HEK293 (cell line): ENCODE measurements at regions not wholly inside any gene's neighbourhood (a gene's known extent, or its start where the extent isn't known, plus 50 kb on each side); places are given as distances from the start of the nearest gene placed in this dataset.

Experiments
- CTCF ChIA-PET: fragments of 350-600 bp; formaldehyde crosslinking; extraction: SDS; loops from one replicate; lab custom pipeline; 2021; ENCODE audit warnings: antibody characterized with exemption; lab: Yijun Ruan, JAX
- POLR2A ChIA-PET: fragments of 300-600 bp; formaldehyde crosslinking; extraction: SDS; loops from one replicate; lab custom pipeline; 2020; ENCODE audit warnings: antibody characterized with exemption, inconsistent platforms; lab: Yijun Ruan, JAX
- H3K27ac ChIP-seq: fragments of 200-500 bp; sonication (Bioruptor generic); 2 replicates; pipeline ENCODE4 v1.5.1; 2014; ENCODE audit warnings: low read depth, low read length, control low read depth, inconsistent platforms; ENCODE audit errors: extremely low read depth
- H3K36me3 ChIP-seq, 2 experiments: fragments of 200-500 bp in 1 of 2; sonication (Bioruptor generic) in 1 of 2; 1 replicate in 1 of 2; 2 replicates in 1 of 2; pipeline ENCODE4 v1.5.1; 2014 to 2017; ENCODE audit warnings: inconsistent platforms in 2 of 2, low read length in 2 of 2; ENCODE audit not compliant: control insufficient read depth in 2 of 2, insufficient read depth in 1 of 2
- H3K4me1 ChIP-seq: fragments of 200-500 bp; sonication (Bioruptor generic); 2 replicates; pipeline ENCODE4 v1.5.1; 2014; ENCODE audit warnings: mild to moderate bottlenecking, low read length, inconsistent platforms; ENCODE audit not compliant: control insufficient read depth, insufficient read depth
- H3K4me3 ChIP-seq: 2 replicates; pipeline ENCODE4 v1.5.1; 2011; ENCODE audit warnings: low read depth, mild to moderate bottlenecking, control low read depth, low read length, moderate library complexity
- H3K9me3 ChIP-seq: fragments of 200-500 bp; sonication (Bioruptor generic); 2 replicates; pipeline ENCODE4 v1.5.1; 2014; ENCODE audit warnings: low read depth, low read length, inconsistent platforms; ENCODE audit not compliant: control insufficient read depth, insufficient read depth
- ATF2 ChIP-seq: fragments of 450-650 bp; formaldehyde crosslinking; IDR thresholded peaks from 2 replicates; pipeline ENCODE4 v1.5.1; 2016; ENCODE audit warnings: missing biosample characterization, missing genetic modification characterization, low read depth
- EGR2 ChIP-seq: fragments of 450-650 bp; formaldehyde crosslinking; IDR thresholded peaks from 2 replicates; pipeline ENCODE4 v1.5.1; 2016; ENCODE audit warnings: low read depth, missing biosample characterization, missing genetic modification characterization
- KLF17 ChIP-seq: fragments of 450-650 bp; formaldehyde crosslinking; IDR thresholded peaks from 2 replicates; pipeline ENCODE4 v1.5.1; 2016; ENCODE audit warnings: missing biosample characterization, missing genetic modification characterization
- KLF8 ChIP-seq: fragments of 450-650 bp; formaldehyde crosslinking; IDR thresholded peaks from 2 replicates; pipeline ENCODE4 v1.5.1; 2016; ENCODE audit warnings: missing biosample characterization, missing genetic modification characterization
- SALL2 ChIP-seq: fragments of 450-650 bp; formaldehyde crosslinking; IDR thresholded peaks from 2 replicates; pipeline ENCODE4 v1.5.0; 2017; ENCODE audit warnings: missing biosample characterization, mild to moderate bottlenecking, missing genetic modification characterization, borderline replicate concordance
- TCF7L2 ChIP-seq: IDR thresholded peaks from 2 replicates; pipeline ENCODE4 v1.6.1; 2011; ENCODE audit warnings: low read depth, mild to moderate bottlenecking, inconsistent platforms, low read length, moderate library complexity, borderline replicate concordance
- ZFHX2 ChIP-seq: fragments of 450-650 bp; formaldehyde crosslinking; conservative IDR thresholded peaks from 2 replicates; pipeline ENCODE4 v1.5.1; 2016; ENCODE audit warnings: missing biosample characterization, missing genetic modification characterization
- ZNF114 ChIP-seq: fragments of 450-650 bp; formaldehyde crosslinking; IDR thresholded peaks from 2 replicates; pipeline ENCODE4 v1.5.0; 2017; ENCODE audit warnings: missing biosample characterization, missing genetic modification characterization
- ZNF133 ChIP-seq: fragments of 450-650 bp; formaldehyde crosslinking; IDR thresholded peaks from 2 replicates; pipeline ENCODE4 v1.5.1; 2016; ENCODE audit warnings: missing biosample characterization, missing genetic modification characterization
- ZNF221 ChIP-seq: fragments of 450-650 bp; formaldehyde crosslinking; IDR thresholded peaks from 2 replicates; pipeline ENCODE4 v1.5.1; 2017; ENCODE audit warnings: missing biosample characterization, missing genetic modification characterization, borderline replicate concordance
- ZNF302 ChIP-seq: fragments of 450-650 bp; formaldehyde crosslinking; IDR thresholded peaks from 2 replicates; pipeline ENCODE4 v1.5.1; 2016; ENCODE audit warnings: missing biosample characterization, missing genetic modification characterization, low read depth
- ZNF324 ChIP-seq: fragments of 450-650 bp; formaldehyde crosslinking; IDR thresholded peaks from 2 replicates; pipeline ENCODE4 v1.5.1; 2016; ENCODE audit warnings: missing biosample characterization, missing genetic modification characterization
- ZNF529 ChIP-seq: fragments of 450-650 bp; formaldehyde crosslinking; IDR thresholded peaks from 2 replicates; pipeline ENCODE4 v1.5.1; 2017; ENCODE audit warnings: missing genetic modification characterization, missing biosample characterization; ENCODE audit not compliant: insufficient replicate concordance
- ZNF76 ChIP-seq: fragments of 450-650 bp; formaldehyde crosslinking; IDR thresholded peaks from 2 replicates; pipeline ENCODE4; 2016; ENCODE audit warnings: low read depth, missing biosample characterization, missing genetic modification characterization, borderline replicate concordance
- ZSCAN30 ChIP-seq: fragments of 450-650 bp; IDR thresholded peaks from 2 replicates; pipeline ENCODE4 v1.5.1; 2018; ENCODE audit warnings: missing biosample characterization, mild to moderate bottlenecking, missing genetic modification characterization, moderate library complexity
- TF ChIP-seq, protein P1 (sequence below): fragments of 450-650 bp; IDR thresholded peaks from 2 replicates; pipeline ENCODE4 v1.5.1; 2018; ENCODE audit warnings: missing biosample characterization, mild to moderate bottlenecking, missing genetic modification characterization
- TF ChIP-seq, protein P2 (sequence below): fragments of 450-650 bp; formaldehyde crosslinking; IDR thresholded peaks from 2 replicates; pipeline ENCODE4 v1.5.1; 2017; ENCODE audit warnings: missing biosample characterization, missing genetic modification characterization

DNA sequence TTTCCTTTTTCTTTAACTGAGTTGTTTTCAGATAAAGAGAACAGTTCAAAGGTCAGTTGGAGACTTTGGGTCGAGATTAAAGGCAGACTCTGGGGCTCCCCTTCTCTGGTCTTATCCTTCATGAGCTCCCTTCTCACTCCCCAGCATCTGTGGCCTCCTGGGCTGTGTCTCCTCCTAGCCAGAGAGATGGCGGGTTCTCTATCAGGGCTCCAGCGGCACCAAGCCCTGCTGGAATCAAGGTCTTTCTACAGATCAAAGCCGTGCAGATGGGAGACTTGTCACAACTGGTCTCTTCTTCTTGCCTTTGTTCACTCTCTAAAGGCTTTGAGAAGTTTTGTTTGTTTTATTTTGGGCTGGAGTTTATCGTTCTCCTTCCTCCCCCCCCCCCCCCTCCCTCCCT lies 373.7 kb upstream of the C1orf174 start:
- CTCF ChIA-PET, result no interaction called here
- TF ChIP-seq ZNF221 (tag by site-specific recombination) (no peak), EGR2 (no peak), KLF8 (tag by site-specific recombination) (no peak), ZNF114 (tag by site-specific recombination) (no peak), ZNF324 (tag by site-specific recombination) (no peak), ZSCAN30 (tag by site-specific recombination) (no peak), KLF17 (no peak), ATF2 (no peak), SALL2 (tag by site-specific recombination) (no peak), ZNF529 (no peak), ZFHX2 (no peak)
- TF ChIP-seq, protein P1, sequence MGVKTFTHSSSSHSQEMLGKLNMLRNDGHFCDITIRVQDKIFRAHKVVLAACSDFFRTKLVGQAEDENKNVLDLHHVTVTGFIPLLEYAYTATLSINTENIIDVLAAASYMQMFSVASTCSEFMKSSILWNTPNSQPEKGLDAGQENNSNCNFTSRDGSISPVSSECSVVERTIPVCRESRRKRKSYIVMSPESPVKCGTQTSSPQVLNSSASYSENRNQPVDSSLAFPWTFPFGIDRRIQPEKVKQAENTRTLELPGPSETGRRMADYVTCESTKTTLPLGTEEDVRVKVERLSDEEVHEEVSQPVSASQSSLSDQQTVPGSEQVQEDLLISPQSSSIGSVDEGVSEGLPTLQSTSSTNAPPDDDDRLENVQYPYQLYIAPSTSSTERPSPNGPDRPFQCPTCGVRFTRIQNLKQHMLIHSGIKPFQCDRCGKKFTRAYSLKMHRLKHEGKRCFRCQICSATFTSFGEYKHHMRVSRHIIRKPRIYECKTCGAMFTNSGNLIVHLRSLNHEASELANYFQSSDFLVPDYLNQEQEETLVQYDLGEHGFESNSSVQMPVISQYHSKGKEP (tag by site-specific recombination), result no peak
- TF ChIP-seq, protein P2, sequence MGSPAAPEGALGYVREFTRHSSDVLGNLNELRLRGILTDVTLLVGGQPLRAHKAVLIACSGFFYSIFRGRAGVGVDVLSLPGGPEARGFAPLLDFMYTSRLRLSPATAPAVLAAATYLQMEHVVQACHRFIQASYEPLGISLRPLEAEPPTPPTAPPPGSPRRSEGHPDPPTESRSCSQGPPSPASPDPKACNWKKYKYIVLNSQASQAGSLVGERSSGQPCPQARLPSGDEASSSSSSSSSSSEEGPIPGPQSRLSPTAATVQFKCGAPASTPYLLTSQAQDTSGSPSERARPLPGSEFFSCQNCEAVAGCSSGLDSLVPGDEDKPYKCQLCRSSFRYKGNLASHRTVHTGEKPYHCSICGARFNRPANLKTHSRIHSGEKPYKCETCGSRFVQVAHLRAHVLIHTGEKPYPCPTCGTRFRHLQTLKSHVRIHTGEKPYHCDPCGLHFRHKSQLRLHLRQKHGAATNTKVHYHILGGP (tag by site-specific recombination), result no peak
- Histone ChIP-seq H3K9me3 (no peaks in the 10 kb centered on the region), H3K4me1 (no peaks in the 10 kb centered on the region), H3K4me3 (no peak overlapping the region), H3K36me3 (no peaks in the 10 kb centered on the region), H3K27ac (no peak overlapping the region)
- POLR2A ChIA-PET, result no interaction called here

DNA sequence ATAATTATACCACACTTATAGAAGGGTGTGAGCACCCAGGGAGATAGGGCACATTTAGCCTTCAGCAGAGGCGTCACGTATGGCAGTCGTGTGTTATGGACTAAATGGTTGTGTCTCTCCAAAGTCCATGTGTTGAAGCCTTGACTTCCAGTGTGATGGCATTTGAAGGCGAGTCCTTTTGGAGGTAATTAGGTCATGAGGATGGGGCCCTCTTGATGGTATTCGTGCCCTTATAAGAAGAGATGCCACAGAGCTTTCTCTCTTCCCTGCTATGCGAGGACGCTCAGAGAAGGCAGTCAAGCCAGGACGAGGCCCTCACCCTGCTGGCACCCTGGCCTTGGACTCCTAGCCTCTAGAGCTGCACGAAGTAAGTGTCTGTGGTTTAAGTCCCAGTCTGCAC lies 375.0 kb upstream of the C1orf174 start:
- no peaks in the 10 kb centered on the region for H3K9me3 ChIP-seq
- POLR2A ChIA-PET, result no interaction called here
- CTCF ChIA-PET, result no interaction called here
- no peaks in the 10 kb centered on the region for H3K36me3 ChIP-seq
- H3K4me3 ChIP-seq, result no peak overlapping the region
- H3K27ac ChIP-seq, result no peak overlapping the region
- TF ChIP-seq ZNF133 (tag by site-specific recombination), result no peak
- no peaks in the 10 kb centered on the region for H3K4me1 ChIP-seq

GRCh38 chr1:4276238-4276637 lies 376.2 kb upstream of the C1orf174 start:
- ChIA-PET POLR2A (no interaction called here), CTCF (no interaction called here)
- no peaks in the 10 kb centered on the region for H3K9me3 ChIP-seq
- H3K27ac ChIP-seq, result no peak overlapping the region
- no peaks in the 10 kb centered on the region for H3K4me1 ChIP-seq
- H3K4me3 ChIP-seq, result no peak overlapping the region
- TF ChIP-seq ZNF302 (no peak), TCF7L2 (no peak), ZNF76 (no peak)
- no peaks in the 10 kb centered on the region for H3K36me3 ChIP-seq
